Stimulated activated CD8-positive, alpha-beta memory T cell treated with anti-CD3 and anti-CD28 coated beads, Interleukin-15, amount 100 ng/mL, for 1 hour (primary cell): ENCODE measurements at regions not wholly inside any gene's neighbourhood (a gene's known extent, or its start where the extent isn't known, plus 50 kb on each side); places are given as distances from the start of the nearest gene placed in this dataset.
"Not testable (repeated sequence)": the region's sequence is repeated elsewhere in the genome, so short reads cannot be mapped to it uniquely, and the experiment has no call there.

ENCODE experiments used
- DNase-seq: peaks from one replicate; pipeline ENCODE4 v3.0.0-alpha.2; 2020; ENCODE audit warnings: low read depth

DNA sequence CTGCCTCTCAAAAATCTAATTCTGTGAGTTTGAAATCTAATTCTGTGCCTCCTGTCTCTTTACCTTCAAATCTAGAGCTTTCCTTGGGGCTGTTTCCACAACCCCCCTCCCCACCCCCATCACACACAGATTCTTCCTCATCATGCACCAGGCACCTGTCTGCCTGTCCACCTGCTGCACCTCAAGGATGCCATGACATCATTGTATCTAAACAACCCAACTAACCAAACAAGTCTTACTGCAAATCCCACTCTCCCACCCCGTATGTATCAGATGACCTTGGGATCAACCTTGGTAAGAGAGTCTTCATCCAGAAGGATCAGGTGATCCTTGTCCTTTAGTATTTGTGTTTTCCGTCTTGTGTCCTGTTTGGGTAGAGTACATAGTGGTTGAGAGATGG, 102.7 kb upstream of the SIM2 start:
- DNase-seq, result no peak

DNA sequence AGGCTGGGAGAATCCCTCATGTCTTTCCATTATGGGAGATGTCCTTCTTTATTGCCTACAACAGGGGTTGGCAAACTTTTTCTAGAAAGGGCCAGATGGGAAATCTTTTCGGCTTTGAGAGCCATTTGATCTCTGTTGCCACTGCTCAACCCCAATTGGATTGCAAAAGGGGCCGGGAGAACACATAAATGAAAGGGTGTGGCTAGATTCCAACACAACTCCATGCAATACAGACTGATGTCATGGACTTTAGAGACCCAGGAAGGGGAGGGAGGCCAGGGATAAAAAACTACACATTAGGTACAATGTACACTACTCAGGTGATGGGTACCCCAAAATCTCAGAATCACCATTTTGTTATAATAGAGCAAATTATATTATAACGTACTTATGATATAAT, 97.6 kb upstream of the SIM2 start:
- no peak for DNase-seq

DNA sequence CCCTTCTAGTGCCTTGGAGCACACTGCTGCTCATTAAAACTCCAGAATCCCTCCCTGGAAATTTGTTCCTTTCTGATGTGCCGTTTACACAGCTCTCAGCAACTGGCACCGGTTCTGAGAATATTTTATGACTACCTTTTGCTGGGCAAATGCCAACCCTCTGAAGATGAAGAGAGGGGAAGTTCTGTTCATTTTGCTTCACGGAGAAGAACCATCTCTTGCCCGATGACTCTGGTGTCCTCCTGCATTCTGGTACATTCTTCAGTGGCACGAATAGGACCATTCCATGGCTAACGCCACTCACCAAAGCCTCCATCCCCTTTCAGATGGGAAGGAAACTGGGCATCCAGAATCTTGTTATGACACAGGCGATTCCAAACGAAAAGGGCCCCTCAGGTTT, 96.2 kb upstream of the SIM2 start:
- DNase-seq, result no peak

DNA sequence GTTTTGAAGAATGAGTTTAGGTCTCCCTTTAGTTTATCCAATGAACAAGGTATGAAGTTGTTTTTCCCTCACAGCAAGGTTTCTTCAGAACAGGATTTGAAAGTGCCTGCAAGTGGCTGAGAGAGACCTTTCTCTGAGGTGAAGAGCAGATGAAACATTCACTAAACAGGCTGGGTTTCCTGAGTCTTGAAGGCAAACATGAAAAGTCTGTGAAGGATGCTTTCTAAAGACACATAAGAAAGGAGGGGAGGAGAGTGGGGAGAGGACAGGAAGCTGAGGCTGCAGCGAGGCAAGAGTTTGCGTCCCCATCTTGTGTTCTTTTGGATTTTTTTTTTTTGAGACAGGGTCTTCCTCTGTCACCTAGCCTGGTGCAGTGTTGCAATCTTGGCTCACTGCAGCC, 95.7 kb upstream of the SIM2 start:
- DNase-seq, result no peak

DNA sequence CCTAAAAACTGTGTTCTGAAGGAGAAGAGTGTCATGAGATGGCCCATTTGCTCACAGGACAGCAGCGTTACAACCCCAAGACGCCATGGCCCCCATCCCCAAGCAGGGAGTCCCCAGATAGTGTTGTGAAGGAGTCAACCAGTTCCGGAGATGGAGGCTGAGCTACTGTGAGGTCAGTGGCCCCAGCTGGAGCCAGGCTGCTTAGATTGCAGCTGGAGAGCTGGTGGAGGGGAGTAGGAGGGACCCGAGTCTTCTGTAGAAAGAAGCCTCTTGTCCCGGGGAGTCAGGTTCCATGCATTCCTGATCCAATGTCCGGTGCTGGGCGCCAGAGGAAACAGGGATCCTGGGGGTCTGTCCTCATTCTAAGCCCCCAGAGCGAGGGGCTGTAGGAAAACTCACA, 93.5 kb upstream of the SIM2 start:
- DNase-seq, result no peak

DNA sequence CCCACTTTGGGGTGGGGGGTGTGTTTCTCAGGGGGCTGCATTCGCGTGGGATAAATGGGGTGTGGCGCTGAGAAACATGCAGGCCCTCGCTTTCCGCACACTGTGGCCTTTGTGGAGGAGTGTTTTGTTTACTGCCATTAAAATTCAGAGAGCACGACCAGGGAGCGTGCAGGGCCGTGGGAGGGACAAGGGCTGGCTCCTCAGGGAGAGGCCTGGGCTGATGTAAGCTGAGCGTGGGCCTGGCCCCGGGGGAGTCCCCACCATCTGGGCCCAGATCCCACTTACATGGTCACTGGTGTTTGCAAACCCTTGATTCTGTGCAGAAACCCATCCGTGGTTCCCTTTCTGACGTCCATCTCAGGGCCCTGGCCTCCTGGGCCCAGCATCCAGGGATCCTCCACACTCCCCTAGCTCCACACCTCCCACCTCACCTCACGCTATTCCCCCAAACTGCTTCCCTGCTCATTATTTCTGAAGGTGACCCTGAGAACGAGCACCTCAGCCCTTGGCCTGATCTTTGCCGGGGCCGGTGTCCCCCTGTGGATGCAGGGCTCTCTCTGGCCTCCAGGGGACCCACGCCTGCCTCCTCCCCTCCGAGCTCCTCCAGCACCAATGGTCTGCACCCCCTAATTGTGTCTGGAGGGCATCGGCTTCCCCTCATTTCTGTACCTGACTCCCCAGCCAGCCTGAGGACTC, 92.5 kb upstream of the SIM2 start:
- DNase-seq, result no peak

DNA sequence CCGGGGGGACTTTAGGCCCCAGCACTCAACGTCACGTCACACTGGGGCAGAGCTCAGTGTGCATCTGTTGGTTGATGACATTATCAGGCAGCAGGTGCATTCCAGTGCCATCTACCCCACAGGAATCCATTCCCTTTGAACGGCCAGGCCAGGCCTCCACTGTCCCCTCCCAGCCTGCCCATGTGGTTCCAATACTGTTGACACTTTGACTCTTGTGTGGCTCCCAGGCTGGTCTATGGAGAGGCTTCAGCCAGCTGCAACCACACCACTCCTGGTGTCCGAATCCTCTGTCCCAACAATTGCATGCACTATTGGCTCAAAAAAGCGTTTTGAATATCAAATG, 92.0 kb upstream of the SIM2 start:
- DNase-seq, result no peak

DNA sequence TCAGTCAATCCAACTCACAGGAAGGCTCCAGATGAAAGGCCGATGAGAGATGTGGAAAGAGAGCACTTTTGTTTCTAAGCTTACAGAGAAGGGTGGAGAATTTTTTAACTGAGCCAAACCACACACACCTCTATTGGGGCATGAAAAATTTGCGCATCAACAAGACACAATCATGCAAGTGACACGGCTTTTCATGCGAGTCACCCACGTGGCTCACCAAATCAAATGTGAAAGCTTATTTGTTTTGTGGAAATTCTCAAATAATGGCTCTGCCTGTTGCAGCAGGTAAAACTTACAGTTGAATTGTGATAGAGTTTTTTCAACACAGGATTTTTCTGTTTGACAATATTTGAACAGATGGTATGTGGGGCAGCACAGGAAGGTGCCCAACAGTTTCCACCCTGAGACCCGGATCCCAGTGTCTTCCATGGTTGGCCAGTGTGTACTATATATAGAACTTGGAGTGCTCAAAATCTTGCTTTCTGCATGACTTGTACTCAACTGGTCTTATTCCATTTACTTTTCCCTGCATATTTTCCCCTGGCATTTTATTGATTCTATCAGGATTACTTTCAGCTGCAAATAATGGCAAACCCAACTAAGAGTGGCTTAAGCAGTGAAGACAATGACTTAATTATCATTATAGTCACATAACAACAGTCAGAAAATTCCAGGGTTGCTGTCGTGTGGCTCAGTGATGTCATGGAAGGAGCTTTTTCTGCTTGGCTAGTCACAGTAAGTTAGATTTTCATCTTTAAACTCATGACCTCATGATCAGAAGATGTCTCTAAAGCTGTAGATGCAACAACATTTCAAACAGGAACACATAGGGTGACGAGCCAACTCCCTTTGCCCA, 90.6 kb upstream of the SIM2 start:
- no peak for DNase-seq

DNA sequence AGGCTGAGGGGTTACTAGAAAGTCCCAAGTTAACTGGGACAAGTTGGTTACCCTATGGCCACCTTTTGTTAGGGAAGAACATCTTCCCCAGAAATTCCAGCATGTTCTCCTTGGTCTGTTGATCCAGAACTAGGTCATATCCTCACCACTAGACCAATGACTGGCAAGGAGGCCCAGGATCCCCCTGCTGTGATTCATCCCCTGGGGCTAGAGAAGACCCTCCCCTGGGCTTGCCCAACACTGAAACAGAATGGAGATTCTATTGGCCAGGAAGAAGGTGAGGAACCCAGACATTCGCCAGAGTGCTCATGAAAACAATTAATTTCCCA, 90.1 kb upstream of the SIM2 start:
- no peak for DNase-seq

DNA sequence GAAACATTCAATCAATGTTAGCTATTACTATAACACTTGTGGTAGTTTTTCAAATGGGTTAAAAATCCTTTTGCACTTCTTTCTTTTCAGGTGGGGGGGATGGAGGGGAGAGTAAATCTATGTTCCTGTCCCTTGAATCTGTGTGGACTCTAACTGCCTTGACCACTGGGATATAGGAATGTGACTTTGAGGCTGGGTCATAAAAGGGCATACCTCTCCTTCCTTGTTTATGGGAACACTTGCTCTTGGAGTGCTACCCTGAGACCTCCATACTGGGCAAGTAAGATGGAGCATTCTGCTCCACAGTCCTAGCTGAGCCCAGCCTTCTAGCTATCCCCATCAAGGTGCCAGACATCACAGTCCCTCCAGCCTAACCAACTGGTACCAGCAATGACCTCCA, 89.3 kb upstream of the SIM2 start:
- DNase-seq, result no peak

DNA sequence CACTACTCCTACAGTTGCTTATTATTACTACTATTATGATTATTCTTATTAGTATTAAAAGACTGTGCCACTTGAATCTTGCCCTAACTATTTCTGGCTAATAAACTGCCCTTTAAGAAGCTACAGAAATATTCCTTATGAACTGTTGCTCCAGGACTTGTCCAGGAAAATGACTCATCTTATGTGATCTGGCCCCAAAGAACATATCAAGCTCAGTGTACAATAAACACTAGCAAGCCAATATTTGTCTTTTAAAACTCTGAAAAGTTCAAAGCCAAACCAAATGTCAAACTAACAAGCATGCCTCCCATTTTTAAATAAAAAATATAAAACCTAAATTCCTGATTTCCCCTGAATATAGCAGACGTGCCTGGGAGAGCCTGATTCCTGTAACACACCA, 88.7 kb upstream of the SIM2 start:
- DNase-seq, result no peak

DNA sequence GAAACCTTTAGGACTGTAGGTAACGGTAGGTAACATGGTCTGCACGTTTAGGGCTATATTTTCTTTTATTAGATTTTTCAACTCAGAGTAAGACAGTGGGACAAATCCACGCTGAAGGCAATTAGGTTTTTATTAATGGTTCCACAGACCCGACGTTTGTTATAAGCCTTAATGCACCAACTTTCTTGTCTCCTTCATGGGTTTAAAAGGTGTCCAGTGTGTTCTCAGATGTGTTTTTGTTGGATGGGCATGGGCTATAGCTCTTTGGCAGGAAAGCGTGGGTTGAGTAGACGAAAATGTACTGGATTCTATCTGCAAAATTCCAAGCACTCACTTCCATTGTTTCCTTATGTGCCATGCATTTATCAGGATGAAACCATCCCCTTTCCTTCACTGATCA, 88.0 kb upstream of the SIM2 start:
- DNase-seq, result no peak

DNA sequence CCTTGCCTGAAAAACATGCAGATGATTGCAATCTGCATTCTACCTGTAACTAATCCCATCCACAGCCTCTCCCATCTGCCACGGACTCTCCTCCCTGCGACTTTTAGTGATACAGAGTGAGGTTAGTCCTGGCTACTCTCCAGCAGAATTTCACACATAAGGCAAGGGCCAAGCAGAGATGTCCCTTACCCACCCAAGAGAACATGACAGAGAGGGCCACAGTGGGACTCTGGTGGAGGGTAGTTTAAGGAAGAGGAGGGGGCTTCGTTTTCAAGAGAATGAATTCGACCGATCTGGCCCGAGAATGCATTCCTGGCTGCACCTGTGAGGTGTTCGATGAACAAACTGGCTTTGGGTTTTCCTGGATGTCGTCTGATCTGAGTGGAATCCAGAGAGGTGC, 87.5 kb upstream of the SIM2 start:
- no peak for DNase-seq

DNA sequence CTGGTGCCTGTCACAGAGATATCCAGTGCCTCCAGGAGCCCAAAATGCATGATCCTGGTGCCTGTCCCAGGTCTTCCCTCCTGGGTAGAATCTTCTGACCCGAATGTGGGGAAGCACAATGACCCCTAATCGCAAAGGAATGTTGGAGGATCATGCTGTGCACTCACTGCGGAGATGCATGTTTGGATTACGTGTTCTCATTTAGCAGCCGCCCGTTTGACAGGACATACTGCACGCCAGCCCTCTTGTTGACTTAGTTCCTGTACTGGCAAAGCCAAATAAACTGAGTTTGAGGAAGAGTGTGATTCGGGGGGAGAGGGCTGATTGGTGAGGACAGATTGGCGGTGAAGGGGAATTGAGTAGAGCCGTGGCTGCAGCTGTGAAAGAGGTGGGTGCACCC, 85.9 kb upstream of the SIM2 start:
- DNase-seq, result no peak

DNA sequence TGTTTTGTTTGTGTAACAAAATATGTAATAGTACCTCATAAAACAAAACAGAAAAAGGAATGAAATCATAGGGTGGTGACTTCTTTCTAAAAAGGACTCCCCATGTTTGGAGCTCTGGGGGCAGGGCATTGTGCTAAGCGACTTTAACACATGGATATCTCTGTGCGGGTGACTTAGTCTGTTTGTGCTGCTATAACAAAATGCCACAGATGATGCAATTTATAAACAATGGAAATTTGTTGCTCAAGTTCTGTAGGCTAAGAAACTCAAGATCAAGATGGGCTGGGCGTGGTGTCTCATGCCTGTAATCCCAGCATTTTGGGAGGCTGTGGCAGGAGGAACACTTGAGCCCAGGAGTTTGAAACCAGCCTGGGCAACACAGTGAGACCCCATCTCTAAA, 85.4 kb upstream of the SIM2 start:
- DNase-seq, result no peak

DNA sequence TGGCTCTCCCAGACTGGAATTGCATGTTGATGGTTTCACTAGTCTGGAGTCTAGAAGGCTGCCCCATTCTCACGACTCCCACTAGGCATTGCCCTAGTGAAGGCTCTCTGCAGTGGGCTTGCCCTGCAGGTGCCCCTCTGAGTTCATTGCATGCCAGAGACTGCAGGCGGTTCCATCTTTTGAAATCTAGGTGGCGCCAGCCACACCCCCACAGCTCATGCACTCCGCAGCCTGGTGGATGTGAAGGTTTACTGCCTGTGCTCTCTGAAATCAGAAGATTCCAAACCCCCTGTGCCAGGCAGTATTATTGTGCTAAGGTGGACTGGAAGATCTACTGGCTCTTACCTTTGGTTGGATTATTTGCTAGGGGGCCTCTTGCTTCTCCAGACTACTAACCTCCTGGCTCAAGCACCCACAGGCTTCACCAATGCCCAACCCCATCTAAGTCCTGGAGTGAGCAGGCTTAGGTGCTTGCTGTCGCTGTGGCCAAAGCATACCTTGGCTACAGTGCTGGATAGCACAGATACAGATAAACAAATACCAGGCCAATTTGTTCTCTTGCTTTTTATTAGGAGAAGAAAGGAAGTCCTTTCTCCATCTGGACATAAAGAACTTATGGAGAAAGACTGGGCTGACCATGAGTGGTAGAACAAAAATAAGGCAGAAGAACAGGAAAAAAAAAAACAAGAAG, 83.5 kb upstream of the SIM2 start:
- DNase-seq, result no peak

DNA sequence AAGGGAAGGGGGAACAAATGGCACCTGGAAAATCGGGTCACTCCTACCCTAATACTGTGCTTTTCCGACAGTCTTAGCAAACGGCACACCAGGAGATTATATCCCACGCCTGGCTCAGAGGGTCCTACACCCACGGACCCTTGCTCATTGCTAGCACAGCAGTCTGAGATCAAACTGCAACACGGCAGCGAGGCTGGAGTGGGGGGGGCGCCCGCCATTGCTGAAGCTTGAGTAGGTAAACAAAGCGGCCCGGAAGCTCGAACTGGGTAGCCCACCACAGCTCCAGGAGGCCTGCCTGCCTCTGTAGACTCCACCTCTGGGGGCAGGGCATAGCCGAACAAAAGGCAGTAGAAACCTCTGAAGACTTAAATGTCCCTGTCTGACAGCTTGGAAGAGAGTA, 82.1 kb upstream of the SIM2 start:
- DNase-seq, result not testable (repeated sequence)

DNA sequence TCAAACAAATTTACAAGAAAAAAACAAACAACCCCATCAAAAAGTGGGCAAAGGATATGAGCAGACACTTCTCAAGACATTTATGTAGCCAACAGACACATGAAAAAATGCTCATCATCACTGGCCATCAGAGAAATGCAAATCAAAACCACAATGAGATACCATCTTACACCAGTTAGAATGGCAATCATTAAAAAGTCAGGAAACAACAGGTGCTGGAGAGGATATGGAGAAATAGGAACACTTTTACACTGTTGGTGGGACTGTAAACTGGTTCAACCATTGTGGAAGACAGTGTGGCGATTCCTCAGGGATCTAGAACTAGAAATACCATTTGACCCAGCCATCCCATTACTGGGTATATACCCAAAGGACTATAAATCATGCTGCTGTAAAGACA, 77.1 kb upstream of the SIM2 start:
- DNase-seq, result not testable (repeated sequence)

DNA sequence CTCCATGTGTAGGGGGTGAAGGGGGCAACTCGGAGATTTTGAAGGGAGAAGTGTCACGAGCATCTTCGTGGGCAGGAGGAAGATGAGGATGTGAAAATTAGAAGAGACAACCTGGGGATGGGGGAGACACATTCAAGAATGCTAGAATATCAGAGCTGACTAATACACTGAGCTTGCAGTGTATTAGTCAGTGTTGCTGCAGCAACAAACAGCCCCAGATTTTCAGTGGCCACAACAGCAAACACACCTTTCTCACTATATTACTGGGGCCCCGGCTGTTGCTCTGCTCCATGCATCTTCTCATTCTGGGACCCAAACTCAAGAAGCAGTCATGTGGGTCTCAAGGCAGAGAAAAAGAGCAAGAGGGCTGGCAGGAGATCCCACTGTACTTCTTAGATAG, 74.8 kb upstream of the SIM2 start:
- DNase-seq, result no peak

DNA sequence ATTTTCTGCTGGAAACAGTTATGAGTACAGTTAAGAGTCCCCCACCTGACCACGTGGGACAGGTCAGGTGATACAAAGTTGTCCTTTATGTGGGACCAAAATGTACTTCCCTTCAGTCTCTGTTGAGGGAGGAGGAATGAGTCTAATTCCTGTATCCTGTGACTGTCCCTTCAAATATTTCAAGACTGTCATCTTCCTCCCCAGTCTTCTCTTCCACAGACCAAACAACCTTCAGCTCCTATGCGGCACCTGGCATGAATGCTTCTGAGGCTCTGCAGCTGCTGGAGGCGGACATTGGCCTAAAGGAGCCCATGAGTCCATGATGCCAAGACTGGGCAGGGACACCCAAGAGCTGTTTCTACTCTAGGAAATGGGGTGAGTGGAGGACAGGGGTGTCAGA, 72.1 kb upstream of the SIM2 start:
- DNase-seq, result no peak

DNA sequence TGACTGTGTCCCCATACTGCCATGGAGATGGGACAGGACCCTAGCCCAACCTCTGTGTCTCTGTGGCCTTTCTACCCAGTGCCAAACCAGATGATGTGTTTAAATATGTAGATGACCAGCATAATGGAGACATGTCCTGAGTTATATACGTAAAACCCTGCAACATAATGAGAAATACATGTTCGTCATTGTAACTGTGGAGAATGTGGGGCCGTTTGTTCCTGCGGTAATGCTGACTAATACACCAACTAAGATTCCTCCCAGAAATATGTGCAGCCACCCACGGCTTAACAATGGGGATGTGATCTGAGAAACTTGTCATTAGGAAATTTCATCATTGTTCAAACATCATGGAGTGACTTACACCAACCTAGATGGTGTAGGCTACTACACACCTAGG, 71.7 kb upstream of the SIM2 start:
- DNase-seq, result no peak

DNA sequence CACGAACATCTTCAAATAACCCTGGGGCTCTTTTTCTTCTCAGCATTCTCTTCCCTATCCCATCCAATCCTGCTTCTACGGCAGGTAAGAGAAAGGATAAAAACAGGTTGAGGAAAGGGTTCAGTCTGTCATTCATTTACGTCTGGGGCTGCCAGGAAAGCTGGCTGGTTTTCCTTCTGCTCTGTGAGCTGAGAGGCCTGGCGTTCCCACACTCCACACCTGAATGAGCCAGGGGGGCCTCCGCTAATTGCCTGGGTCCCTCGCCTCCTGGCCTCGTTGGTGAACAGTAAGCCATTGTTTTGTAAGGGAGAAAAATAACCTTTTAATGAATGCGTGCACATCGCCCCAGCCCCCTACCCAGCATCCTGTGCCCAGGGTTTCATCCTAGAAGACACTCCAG, 70.8 kb upstream of the SIM2 start:
- DNase-seq, result no peak

DNA sequence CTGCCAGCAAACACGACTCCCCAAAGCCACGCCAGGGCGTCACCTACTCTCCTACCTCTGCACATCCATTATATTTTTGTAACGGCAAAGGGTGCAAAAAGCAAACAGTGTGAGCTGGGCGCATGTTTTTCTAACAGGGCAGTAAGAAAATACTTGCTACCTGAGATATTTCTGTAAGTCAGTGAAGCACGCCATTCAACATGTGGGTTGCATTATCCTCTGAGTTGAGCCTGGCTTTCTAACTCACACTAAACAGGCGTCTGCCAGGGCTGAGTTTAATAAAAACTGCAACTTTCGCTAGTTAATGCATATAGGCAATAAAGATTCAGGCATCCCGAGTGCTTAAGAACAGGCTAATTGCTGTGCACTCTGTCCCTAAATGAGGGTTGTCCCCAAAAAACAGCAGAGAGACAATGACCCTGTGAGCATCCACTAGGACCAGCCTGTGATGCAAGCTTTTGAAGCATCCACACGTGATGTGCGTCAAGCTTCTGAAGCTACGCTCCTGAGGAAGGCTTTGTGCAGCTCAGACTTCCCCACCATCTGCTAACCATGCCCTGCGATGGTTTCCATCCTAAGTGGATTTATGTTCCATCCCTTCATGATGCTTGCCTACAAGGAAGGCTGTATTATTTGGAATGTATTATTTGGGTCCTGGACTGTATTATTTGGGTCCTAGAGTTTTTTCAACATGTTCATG, 70.0 kb upstream of the SIM2 start:
- no peak for DNase-seq
